Fibroblast of skin of abdomen (primary cell): ENCODE measurements at regions not wholly inside any gene's neighbourhood (a gene's known extent, or its start where the extent isn't known, plus 50 kb on each side); places are given as distances from the start of the nearest gene placed in this dataset.
A peak's percentile ranks its signal among the peaks of the same experiment; 100 is the strongest.

ENCODE experiments used
- DNase-seq: peaks from one replicate; pipeline ENCODE4 v3.0.0-alpha.2; 2013

DNA sequence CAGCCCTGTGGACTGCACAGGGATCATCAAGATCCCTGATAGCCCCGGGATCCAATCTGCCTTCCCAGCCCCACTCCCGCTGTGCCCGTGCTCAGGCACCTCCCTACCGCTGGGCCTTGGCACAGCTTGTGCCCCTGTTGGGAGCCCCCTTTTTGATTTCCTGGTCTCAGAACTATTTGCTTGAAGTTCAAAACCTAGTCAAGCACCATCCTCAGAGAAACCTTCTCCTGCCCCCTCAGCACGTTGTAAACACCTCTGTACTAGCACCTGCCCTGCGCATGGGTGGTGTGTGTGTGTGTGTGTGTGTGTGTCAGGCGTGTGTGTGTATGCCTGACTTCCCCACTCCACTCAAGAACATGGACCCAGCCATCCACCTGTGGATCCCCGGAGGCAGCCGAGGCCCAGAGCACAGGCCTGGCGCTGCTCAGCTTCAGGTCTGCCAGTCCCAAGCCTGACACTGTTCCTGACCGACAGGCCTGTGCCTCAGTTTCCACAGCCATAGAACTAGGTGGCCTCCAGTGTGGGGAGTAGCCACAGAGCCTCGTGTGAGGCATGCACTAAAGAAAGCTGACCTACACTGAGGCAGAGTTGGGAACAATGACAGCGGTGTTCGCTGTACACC, 65.5 kb downstream of the ADRA2C start:
- DNase-seq = no peak

DNA sequence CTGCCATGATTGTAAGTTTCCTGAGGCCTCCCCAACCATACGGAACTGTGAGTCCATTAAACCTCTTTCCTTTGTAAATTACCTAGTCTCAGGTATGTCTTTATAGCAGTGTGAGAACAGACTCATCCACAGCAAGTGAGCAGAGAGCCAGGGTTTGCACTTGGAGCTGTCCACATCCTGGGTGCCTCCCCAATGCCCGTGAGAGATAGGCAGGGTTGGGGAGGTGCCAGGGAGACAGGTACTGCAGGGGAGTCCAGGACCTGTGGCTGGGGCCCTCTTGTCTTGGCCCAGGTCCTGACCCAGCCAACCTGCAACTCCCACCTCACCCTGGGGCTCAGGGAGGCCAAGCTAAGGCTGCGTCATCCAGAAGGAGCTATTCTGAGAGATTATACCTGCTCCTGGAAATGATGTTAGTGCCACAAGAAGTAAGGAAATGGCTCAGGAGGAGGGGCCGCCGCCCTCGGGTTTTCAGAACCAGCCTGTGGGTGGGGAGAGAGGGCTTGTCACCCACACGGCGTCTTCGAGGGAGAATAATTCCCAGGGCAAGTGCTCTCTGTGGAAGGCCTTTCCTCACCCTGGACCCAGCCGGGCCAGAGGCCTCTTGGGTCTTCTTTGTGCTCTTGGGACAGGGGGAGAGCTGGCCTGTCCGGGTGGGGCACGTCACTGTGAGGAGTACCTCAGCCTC, 66.5 kb downstream of the ADRA2C start:
- no peak for DNase-seq

DNA sequence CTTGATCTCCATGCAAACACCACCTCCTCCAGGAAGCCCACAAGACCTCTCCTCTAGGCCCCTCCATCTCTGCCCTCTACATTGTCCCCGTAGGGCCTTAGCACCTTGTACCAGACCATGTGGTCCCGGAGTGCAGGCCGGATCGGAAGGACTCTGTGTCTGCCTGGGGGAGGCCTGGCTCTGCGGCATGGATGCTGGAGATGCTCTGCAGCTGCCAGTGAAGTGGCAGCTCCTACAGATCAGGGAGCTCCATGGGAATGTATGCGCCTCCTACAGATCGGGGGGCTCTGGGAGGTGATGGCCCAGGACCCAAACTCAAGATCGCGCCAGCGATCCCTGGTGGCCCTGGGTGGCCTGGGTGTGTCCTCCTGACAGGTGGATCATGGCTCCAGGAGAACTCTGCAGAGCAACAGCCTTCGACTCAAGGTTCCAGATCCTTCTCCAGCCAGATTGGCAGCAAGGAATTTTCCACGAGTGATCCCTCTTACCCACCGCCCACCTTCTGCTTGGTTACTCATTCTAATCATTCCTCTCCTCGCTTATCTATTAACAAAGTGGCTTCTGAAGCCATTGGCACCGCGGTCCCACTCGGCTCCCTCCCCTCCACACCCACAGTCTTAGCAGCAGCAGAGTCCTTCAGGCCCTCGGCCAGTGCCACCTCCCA, 67.3 kb downstream of the ADRA2C start:
- no peak for DNase-seq

- no peak for DNase-seq
Measured at GRCh38 chr4:3834186-3834662, 68.0 kb downstream of the ADRA2C start.

DNA sequence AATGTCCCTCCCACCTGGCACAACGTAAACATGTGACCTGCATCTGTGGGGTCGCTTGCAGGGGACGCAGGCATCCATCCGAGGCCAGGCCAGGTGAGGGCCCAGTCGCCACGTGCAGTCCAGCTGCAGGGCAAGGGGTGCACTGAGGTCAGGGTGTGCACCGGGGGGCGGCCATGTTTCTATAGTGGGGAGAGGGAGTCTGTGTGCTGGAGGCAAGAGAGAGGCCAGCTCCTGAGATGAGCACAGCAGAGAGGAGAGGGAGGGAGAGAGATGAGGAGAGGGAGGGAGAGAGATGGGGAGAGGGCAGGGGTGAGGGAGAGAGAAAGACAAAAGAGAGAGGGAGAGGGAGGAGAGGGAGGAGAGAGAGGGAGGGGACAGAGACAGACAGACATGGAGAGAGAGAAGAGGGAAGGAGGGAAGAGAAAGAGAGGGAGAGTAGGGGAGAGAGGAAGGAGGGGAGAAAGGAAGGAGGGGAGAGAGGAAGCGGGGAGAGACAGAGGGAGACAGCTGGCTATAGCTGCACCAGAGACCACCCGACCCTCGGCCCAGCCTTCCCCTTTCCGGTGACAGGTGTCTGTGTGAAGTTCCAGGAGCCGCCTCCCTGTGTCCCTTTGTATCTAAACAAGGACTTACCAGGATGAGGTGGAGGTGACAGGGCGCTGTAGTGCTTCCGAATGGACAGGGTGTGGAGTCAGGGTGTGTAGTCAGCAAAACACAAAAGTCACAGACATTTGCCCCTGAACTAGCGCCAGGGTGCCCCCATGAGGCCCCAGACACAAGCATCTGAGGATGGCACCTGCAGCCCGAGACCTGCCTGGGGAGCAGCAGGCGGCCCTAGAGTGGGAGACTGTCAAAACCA, 68.7 kb downstream of the ADRA2C start:
- DNase-seq = no peak

DNA sequence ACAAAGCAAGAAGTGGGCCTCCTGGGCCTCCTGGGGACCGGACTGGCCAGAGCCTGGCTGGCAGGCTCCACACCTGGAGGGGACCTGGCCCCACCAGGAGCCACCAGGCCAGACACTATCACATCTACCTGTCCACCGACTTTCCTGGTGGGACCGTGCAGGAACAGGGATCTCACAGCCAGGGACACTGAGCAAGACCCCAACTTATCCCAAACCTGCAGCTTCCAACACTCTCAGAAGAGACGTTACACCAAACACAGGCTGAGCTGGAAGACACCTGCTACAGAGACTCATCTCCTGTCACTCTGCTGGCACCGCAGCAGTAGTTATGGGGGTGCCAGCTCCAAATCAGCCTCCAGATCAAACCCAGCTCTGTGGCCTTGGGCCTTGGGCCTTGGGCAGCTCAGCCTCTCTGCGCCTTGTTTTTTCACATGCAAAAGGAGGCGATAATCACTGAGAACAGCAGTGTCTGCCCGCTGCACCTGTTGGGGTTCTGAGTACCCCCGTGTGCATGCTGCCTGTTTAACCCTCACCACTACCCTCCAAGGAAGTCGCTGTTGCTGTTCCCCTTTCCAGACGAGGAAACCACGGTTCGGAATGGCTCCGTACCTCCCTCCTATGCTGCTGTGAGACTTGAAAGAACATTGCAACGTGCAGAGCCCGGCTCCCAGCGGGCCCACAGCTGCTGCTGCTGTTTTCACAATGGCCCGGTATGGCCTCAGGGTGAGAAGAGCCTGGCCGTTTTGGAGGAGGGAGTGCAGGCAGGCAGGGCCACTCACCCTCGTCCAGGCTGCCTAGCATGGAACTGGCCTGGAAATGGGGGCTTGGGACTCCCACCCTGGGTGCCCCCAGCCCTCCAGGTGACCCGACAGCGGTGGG, 69.6 kb downstream of the ADRA2C start:
- DNase-seq = no peak

DNA sequence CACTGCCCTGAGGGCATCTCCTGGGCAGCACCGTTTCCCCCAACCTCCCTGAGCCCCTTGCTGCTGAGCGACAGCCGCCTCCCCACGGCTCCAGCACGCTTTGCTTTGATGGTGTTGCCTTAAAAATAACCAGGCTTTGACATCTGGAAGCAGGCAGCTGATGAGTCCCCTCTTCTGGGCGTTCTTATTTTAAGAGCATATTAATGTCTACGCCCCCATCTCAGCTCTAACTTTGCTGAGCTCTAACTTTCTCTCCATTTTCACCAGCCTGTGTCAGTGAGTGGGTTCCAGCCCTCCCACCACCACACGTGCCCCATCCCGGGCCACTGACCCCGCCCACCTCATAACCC, 70.2 kb downstream of the ADRA2C start:
- DNase-seq = no peak

- DNase-seq = no peak
Measured at GRCh38 chr4:3836756-3837601, 70.8 kb downstream of the ADRA2C start.

GRCh38 chr4:3838437-3839380, 72.5 kb downstream of the ADRA2C start:
- no peak for DNase-seq

DNA sequence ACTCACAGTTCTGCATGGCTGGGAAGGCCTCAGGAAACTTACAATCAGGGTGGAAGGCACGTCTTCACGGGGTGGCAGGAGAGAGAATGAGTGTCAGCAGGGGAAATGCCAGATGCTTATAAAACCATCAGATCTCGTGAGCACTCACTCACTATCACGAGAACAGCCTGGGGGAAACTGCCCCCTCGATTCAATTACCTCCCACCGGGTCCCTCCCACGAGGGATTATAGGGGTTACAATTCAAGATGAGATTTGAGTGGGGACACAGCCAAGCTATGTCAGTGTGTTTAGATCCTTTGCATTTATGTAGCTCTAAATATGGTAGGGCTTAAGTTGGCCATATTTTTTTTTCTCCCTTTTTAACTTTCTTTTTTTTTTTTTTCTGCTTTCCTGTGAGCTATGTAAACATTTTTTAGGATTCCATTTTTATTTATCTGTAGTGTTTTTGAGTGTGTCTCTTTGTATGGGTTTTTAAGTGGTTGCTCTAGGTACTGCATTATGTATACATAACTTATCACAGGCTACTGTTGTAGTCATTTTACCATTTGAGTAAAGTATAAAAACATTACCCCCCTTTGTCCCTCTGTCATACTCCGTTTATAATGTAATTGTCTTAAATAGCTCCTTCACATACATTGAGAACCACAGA, 79.0 kb downstream of the ADRA2C start:
- no peak for DNase-seq

- no peak for DNase-seq
Measured at GRCh38 chr4:3845744-3846429, 79.7 kb downstream of the ADRA2C start.

- no peak for DNase-seq
Measured at GRCh38 chr4:3847211-3847940, 81.2 kb downstream of the ADRA2C start.

- DNase-seq = no peak
Measured at GRCh38 chr4:3848323-3848722, 82.1 kb downstream of the ADRA2C start.

- no peak for DNase-seq
Measured at GRCh38 chr4:3849140-3849539, 83.0 kb downstream of the ADRA2C start.

- DNase-seq = no peak
Measured at GRCh38 chr4:3850128-3850527, 83.9 kb downstream of the ADRA2C start.

DNA sequence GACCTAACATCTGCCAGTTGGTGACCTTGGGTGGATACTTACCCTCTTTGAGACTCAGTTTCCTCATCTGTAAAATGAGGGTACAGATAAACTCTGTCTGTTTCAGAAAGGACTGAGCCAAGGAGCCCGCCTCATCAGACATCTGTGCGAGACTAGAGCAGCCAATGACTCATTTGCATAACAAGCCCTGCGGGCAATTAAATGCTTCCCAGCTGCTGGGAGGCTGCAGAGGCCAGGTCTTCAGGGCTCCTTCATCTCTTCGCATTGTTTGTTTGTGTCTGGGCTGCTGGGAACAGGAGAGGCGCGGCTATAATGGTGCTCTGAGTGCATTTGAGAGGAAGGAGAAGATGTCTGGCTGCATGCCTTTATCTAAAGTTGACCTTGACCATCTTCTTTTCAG, 85.0 kb downstream of the ADRA2C start:
- peak; percentile 29 for DNase-seq

GRCh38 chr4:3851881-3852280, 85.7 kb downstream of the ADRA2C start:
- no peak for DNase-seq

DNA sequence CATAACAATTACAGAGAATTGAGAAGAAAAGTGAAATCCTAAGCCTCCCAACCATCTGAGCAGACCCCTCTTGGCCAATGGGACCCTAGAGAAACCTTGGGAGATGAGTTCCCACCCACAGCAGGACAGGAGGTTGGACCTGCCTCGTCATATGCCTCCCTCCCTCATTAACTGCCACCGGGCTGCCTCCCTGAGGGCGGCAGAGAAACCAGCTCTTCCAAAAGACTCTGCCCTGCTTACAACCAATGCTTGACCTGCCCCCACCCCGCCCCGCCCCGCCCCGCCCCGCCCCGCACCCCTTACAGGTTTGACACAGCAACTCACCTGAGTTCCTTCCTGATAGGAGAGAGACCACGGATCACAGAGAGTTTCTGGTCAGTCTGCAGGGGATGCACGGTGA, 86.1 kb downstream of the ADRA2C start:
- no peak for DNase-seq
